DND-41 (cell line): ENCODE measurements at regions not wholly inside any gene's neighbourhood (a gene's known extent, or its start where the extent isn't known, plus 50 kb on each side); places are given as distances from the start of the nearest gene placed in this dataset.

Source experiments
- ATAC-seq: fragments of 200-7000 bp; cut with Tn5 transposase; 3 replicates; pipeline ENCODE4 v1.9.1; 2021; ENCODE audit warnings: low read depth; ENCODE audit not compliant: insufficient read depth
- DNase-seq: peaks from one replicate; pipeline ENCODE4 v3.0.0-alpha.2; 2020
- H2AFZ ChIP-seq: 2 replicates; pipeline ENCODE4 v1.6.0; 2012; ENCODE audit warnings: low read depth, low read length
- H3K27ac ChIP-seq: 2 replicates; pipeline ENCODE4 v1.5.1; 2012; ENCODE audit warnings: low read length, inconsistent platforms
- H3K27me3 ChIP-seq: fragments of 200-600 bp; sonication (generic); 2 replicates; pipeline ENCODE4 v1.6.0; 2012; ENCODE audit warnings: low read length, mild to moderate bottlenecking, inconsistent platforms; ENCODE audit not compliant: insufficient read depth, poor library complexity
- H3K36me3 ChIP-seq: 2 replicates; pipeline ENCODE4 v1.5.1; 2012; ENCODE audit warnings: low read length, inconsistent platforms; ENCODE audit not compliant: insufficient read depth
- H3K4me1 ChIP-seq: 2 replicates; pipeline ENCODE4 v1.5.1; 2012; ENCODE audit warnings: mild to moderate bottlenecking, low read length; ENCODE audit not compliant: insufficient read depth
- H3K4me2 ChIP-seq: 2 replicates; pipeline ENCODE4 v1.6.0; 2012; ENCODE audit warnings: mild to moderate bottlenecking, moderate library complexity, low read length, inconsistent platforms; ENCODE audit not compliant: insufficient read depth
- H3K4me3 ChIP-seq, 2 experiments: fragments of 200-600 bp in 1 of 2; shearing (Covaris generic) in 1 of 2; 2 replicates each; pipeline ENCODE4 v1.5.1; 2012 to 2016; ENCODE audit warnings: inconsistent platforms in 2 of 2, low read length in 2 of 2, mild to moderate bottlenecking in 2 of 2, low read depth in 1 of 2, moderate library complexity in 1 of 2
- H3K79me2 ChIP-seq: 2 replicates; pipeline ENCODE4 v1.6.0; 2012; ENCODE audit warnings: low read length, inconsistent platforms; ENCODE audit not compliant: insufficient read depth
- H3K9ac ChIP-seq: 2 replicates; pipeline ENCODE4 v1.6.0; 2012; ENCODE audit warnings: low read depth, mild to moderate bottlenecking, inconsistent platforms, low read length, moderate library complexity
- H3K9me3 ChIP-seq: 2 replicates; pipeline ENCODE4 v1.5.1; 2012; ENCODE audit warnings: low read length, moderate library complexity, mild to moderate bottlenecking, inconsistent platforms; ENCODE audit not compliant: insufficient read depth, severe bottlenecking
- H4K20me1 ChIP-seq: 2 replicates; pipeline ENCODE4 v1.6.0; 2012; ENCODE audit warnings: low read length; ENCODE audit not compliant: insufficient read depth
- CTCF ChIP-seq: IDR thresholded peaks from 2 replicates; pipeline ENCODE4 v1.5.1; 2012; ENCODE audit warnings: borderline replicate concordance, low read length, moderate library complexity, mild to moderate bottlenecking; ENCODE audit not compliant: poor library complexity, severe bottlenecking; ENCODE audit errors: extremely low read depth
- EZH2 ChIP-seq: IDR thresholded peaks from 3 replicates; pipeline ENCODE4 v1.6.1; 2012; ENCODE audit warnings: borderline replicate concordance, low read depth, mild to moderate bottlenecking, moderate library complexity, low read length, inconsistent platforms; ENCODE audit not compliant: severe bottlenecking

GRCh38 chr15:77747175-77748077 lies 114.7 kb upstream of the LINGO1 start:
- Histone ChIP-seq H3K79me2 (no peaks in the 10 kb centered on the region), H3K4me3 (no peak overlapping the region), H3K4me1 (no peaks in the 10 kb centered on the region), H3K9me3 (no peaks in the 10 kb centered on the region), H4K20me1 (peaks cover under 1% of the 10 kb centered on the region), H3K27me3 (no peaks in the 10 kb centered on the region), H3K36me3 (no peaks in the 10 kb centered on the region), H3K27ac (no peak overlapping the region), H3K9ac (no peak overlapping the region), H2AFZ (no peak overlapping the region), H3K4me2 (no peak overlapping the region)
- no peak for TF ChIP-seq CTCF
- TF ChIP-seq EZH2 = no peak
- no peak for DNase-seq
- no peak for ATAC-seq

- Histone ChIP-seq H3K79me2 (no peaks in the 10 kb centered on the region), H3K4me3 (no peak overlapping the region), H4K20me1 (no peaks in the 10 kb centered on the region; the same call in none of the 2 replicates), H3K4me1 (no peaks in the 10 kb centered on the region), H3K27ac (no peak overlapping the region), H3K9me3 (no peaks in the 10 kb centered on the region), H3K27me3 (no peaks in the 10 kb centered on the region), H3K4me2 (no peak overlapping the region), H2AFZ (no peak overlapping the region), H3K36me3 (no peaks in the 10 kb centered on the region), H3K9ac (no peak overlapping the region)
- TF ChIP-seq EZH2 (no peak), CTCF (no peak)
- ATAC-seq = no peak
- DNase-seq = no peak
Measured at GRCh38 chr15:77746254-77747174, 113.8 kb upstream of the LINGO1 start.

GRCh38 chr15:77744398-77744797 lies 111.7 kb upstream of the LINGO1 start:
- ATAC-seq (no peak), DNase-seq (no peak)
- peaks cover under 1% of the 10 kb centered on the region for H3K27me3 ChIP-seq
- no peak overlapping the region for H3K27ac ChIP-seq
- H3K79me2 ChIP-seq = no peaks in the 10 kb centered on the region
- H2AFZ ChIP-seq = no peak overlapping the region
- H3K4me2 ChIP-seq = no peak overlapping the region
- H3K4me3 ChIP-seq = no peak overlapping the region
- no peaks in the 10 kb centered on the region; the same call in 1 of the 2 replicates for H4K20me1 ChIP-seq
- H3K9ac ChIP-seq = no peak overlapping the region
- H3K9me3 ChIP-seq = no peaks in the 10 kb centered on the region
- no peaks in the 10 kb centered on the region for H3K36me3 ChIP-seq
- no peaks in the 10 kb centered on the region for H3K4me1 ChIP-seq
- TF ChIP-seq EZH2 (no peak), CTCF (no peak)
